Stomach (tissue), 8 donors: ENCODE measurements at regions not wholly inside any gene's neighbourhood (a gene's known extent, or its start where the extent isn't known, plus 50 kb on each side); places are given as distances from the start of the nearest gene placed in this dataset.
A peak's percentile ranks its signal among the peaks of the same experiment; 100 is the strongest.

Source experiments
- DNase-seq, 2 donors: peaks; one replicate each; pipeline versions ENCODE4 v3.0.0 to v3.0.0-alpha.2; 2013 to 2019
- H3K27ac ChIP-seq, 5 donors: fragments of 200-600 bp in 4 of 5; sonication (generic) in 4 of 5; one replicate each; pipeline ENCODE4 v1.5.1; 2013 to 2019; ENCODE audit warnings: mild to moderate bottlenecking in 1 of 5, moderate library complexity in 1 of 5
- H3K27me3 ChIP-seq, 3 donors: fragments of 200-600 bp; sonication (generic); one replicate each; pipeline ENCODE4 v1.5.1; 2017 to 2019; ENCODE audit warnings: mixed run types in 1 of 3
- H3K36me3 ChIP-seq, 4 donors: fragments of 200-600 bp; sonication (generic); 1 replicate in 3 of 4; 2 replicates in 1 of 4; pipeline ENCODE4 v1.5.1; 2016 to 2019
- H3K4me1 ChIP-seq, 4 donors: fragments of 200-600 bp; sonication (generic); one replicate each; pipeline ENCODE4 v1.5.1; 2016 to 2019
- H3K4me3 ChIP-seq, 4 donors: fragments of 200-600 bp; sonication (generic) in 3 of 4; one replicate each; pipeline ENCODE4 v1.5.1; 2016 to 2019; ENCODE audit warnings: mild to moderate bottlenecking in 1 of 4
- H3K9me3 ChIP-seq, 4 donors: fragments of 200-600 bp; sonication (generic); one replicate each; pipeline ENCODE4 v1.5.1; 2016 to 2019
- EP300 ChIP-seq: sonication (generic); formaldehyde crosslinking; IDR thresholded peaks from one replicate; pipeline ENCODE4 v1.6.1; 2017; ENCODE audit warnings: antibody characterized with exemption
- POLR2A ChIP-seq, 4 donors: fragments of 450-650 bp; IDR thresholded peaks; one replicate each; pipeline ENCODE4 v1.6.1; 2016; ENCODE audit warnings: antibody characterized with exemption in 4 of 4, control low read depth in 2 of 4, mild to moderate bottlenecking in 1 of 4, moderate library complexity in 1 of 4
- POLR2AphosphoS5 ChIP-seq, 3 donors: sonication (generic); formaldehyde crosslinking; IDR thresholded peaks; one replicate each; pipeline ENCODE4 v1.6.1; 2016; ENCODE audit warnings: antibody characterized with exemption in 3 of 3
- WGBS, 5 donors: extraction: QIAGEN DNeasy Blood & Tissue Kit in 3 of 5; methylation state at CpG; one replicate each; pipeline versions ENCODE4 v1.1.5 to v1.1.7; 2013 to 2018; 5-methylcytosine and 5-hydroxymethylcytosine counted together
- intact Hi-C: fragments of 100-400 bp; cut with DNase I; formaldehyde crosslinking; loops from one replicate; pipeline ENCODE4 v1.15.1; 2023; ENCODE audit warnings: low total_unique reads
- TF ChIP-seq, protein P1 (sequence below), 7 experiments: fragments of 450-650 bp in 4 of 7; fragments of 200-600 bp in 3 of 7; sonication (generic) in 3 of 7; IDR thresholded peaks; one replicate each; pipeline ENCODE4 v1.5.1; 2016 to 2019; ENCODE audit warnings: antibody characterized with exemption in 7 of 7, control low read depth in 2 of 7, mild to moderate bottlenecking in 1 of 7
- donor health status: healthy with polysubstance abuse.
- donor health status: Bipolar disorder and iron deficiency.
- donor health status: healthy.

DNA sequence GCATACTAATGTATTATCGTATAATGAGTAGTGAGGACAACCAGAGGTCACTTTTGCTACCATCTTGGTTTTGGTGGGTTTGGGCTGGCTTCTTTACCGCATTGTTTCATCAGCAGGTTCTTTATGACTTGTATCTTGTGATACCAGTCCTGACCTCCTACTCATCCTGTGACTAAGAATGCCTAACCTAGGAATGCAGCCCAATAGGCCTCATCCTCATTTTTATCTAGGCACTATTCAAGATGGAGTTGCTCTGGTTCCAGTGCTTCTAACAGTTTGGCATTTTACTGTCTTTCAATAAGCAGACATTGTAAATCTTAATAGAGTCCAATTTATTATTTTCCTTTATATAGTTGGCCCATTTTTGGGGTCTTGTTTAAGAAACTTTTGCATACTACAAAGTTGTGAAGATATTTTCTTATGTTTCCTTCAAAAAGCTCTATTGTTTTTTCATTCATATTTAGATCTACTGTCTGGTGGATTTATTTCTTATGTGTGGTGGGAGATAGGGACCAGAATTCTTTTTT is 60.8 kb upstream of the RNU6-1 start:
- TF ChIP-seq POLR2A (IDR thresholded peaks at IDR 0.05), result no peak
- TF ChIP-seq, protein P1, sequence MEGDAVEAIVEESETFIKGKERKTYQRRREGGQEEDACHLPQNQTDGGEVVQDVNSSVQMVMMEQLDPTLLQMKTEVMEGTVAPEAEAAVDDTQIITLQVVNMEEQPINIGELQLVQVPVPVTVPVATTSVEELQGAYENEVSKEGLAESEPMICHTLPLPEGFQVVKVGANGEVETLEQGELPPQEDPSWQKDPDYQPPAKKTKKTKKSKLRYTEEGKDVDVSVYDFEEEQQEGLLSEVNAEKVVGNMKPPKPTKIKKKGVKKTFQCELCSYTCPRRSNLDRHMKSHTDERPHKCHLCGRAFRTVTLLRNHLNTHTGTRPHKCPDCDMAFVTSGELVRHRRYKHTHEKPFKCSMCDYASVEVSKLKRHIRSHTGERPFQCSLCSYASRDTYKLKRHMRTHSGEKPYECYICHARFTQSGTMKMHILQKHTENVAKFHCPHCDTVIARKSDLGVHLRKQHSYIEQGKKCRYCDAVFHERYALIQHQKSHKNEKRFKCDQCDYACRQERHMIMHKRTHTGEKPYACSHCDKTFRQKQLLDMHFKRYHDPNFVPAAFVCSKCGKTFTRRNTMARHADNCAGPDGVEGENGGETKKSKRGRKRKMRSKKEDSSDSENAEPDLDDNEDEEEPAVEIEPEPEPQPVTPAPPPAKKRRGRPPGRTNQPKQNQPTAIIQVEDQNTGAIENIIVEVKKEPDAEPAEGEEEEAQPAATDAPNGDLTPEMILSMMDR (IDR thresholded peaks at IDR 0.05), result no peak
- no peak for TF ChIP-seq EP300
- no peak for TF ChIP-seq POLR2AphosphoS5 (IDR thresholded peaks at IDR 0.05)
- 83 to 100% (median 97%) methylated on average over 2 of the region's 2 CpGs for WGBS, 5 donors

DNA sequence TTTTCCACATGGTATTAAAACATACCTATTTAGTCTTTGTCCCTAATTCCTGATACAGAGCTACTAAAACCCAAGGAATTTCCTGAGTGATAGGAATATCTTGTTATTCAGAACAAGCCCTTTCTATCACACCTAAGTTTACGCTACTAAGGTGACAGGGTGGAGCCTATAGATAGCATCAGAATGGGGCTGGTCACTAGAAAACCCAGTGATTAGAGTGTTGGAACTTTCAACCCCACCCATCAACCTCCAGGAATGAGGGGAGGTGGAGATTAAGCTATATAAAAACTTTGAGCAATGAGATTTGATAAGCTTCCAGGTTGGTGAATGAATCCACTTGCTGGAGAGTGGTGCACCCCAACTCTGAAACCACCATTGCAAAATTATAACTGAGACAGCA is 62.1 kb upstream of the RNU6-1 start:
- H3K27ac ChIP-seq, result peak overlapping the region in 2 of 5 donors; percentile 32 to 60

More for the DNA sequence above, 60.8 kb upstream of the RNU6-1 start:
- H3K4me3 ChIP-seq, result no peak overlapping the region
- no peaks in the 10 kb centered on the region for H3K27me3 ChIP-seq
- no peak for DNase-seq
- H3K9me3 ChIP-seq, result peaks cover 0 to 2% (median under 1%) of the 10 kb centered on the region in 4 donors
- peak overlapping the region in 1 of 5 donors; percentile 60 for H3K27ac ChIP-seq
- no peaks in the 10 kb centered on the region for H3K36me3 ChIP-seq
- intact Hi-C loops, result no loop called here
- H3K4me1 ChIP-seq, result peaks cover 0 to 19% (median 3%) of the 10 kb centered on the region in 4 donors

DNA sequence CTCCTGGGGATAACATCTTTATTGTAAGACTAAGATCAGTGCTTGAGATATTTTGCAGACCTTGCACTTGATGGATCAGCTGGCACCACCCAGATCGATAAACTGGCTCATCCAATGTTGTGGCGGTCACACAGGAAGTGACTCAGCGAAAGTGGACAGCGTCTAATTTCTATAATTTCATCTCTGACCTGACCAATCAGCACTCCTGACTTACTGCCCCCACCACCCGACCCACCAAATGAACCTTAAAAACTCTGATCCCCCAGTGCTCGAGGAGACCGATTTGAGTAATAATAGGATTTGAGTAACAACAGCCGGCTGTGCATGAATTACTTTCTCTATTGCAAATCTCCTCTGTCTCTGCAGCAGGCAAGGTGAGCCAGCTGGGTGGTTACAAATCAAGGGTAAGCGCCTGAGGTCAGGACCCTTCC is 62.7 kb upstream of the RNU6-1 start:
- Histone ChIP-seq H3K27ac (peak overlapping the region in 1 of 5 donors; percentile 60), H3K36me3 (no peaks in the 10 kb centered on the region), H3K4me3 (no peak overlapping the region), H3K27me3 (no peaks in the 10 kb centered on the region), H3K4me1 (peaks cover 0 to 16% (median 2%) of the 10 kb centered on the region in 4 donors), H3K9me3 (no peaks in the 10 kb centered on the region)
- intact Hi-C loops, result no loop called here
- WGBS, 5 donors, result 83 to 89% (median 85%) methylated on average over 9 of the region's 9 CpGs
- no peak for TF ChIP-seq POLR2A (IDR thresholded peaks at IDR 0.05)
- TF ChIP-seq EP300, result no peak
- DNase-seq, result no peak

More for the DNA sequence above, 62.1 kb upstream of the RNU6-1 start:
- Histone ChIP-seq H3K36me3 (no peaks in the 10 kb centered on the region), H3K4me3 (no peak overlapping the region), H3K4me1 (peaks cover 0 to 19% (median 3%) of the 10 kb centered on the region in 4 donors), H3K9me3 (no peaks in the 10 kb centered on the region), H3K27me3 (no peaks in the 10 kb centered on the region)
- intact Hi-C loops, result no loop called here
- TF ChIP-seq EP300 (no peak), POLR2AphosphoS5 (IDR thresholded peaks at IDR 0.05) (peak in 2 of 3 donors; percentile 20 to 63)
- WGBS, 5 donors, result 33 to 78% (median 45%) methylated on average over 1 of the region's 1 CpG
- DNase-seq, result no peak

DNA sequence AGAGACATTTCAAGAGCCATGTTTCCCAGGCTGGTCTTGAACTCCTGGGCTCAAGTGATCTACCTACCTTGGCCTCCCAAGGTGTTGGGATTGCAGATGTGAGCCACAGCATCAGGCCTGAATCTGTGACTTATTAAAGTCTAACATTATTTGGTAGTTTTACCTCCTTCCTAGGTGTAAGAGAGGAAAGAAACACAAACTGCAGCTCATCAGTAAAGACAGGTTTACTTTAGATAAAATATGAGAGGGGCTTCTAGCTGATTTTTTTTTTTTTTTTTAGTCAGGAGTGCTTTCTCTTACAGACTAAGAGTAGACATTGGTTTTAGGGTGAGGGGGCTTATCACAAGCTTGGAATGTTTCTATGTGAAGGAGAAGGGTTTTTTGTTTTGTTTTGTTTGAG is 63.9 kb upstream of the RNU6-1 start:
- TF ChIP-seq POLR2A (IDR thresholded peaks at IDR 0.05) (no peak), EP300 (no peak), POLR2AphosphoS5 (IDR thresholded peaks at IDR 0.05) (no peak)
- TF ChIP-seq, protein P1 (IDR thresholded peaks at IDR 0.05), result no peak
- intact Hi-C loops, result no loop called here
- no peaks in the 10 kb centered on the region for H3K27me3 ChIP-seq
- H3K4me1 ChIP-seq, result peaks cover 0 to 11% (median 0%) of the 10 kb centered on the region in 4 donors
- H3K27ac ChIP-seq, result no peak overlapping the region
- DNase-seq, result no peak
- no peaks in the 10 kb centered on the region for H3K36me3 ChIP-seq
- no peaks in the 10 kb centered on the region for H3K9me3 ChIP-seq
- no peak overlapping the region for H3K4me3 ChIP-seq

DNA sequence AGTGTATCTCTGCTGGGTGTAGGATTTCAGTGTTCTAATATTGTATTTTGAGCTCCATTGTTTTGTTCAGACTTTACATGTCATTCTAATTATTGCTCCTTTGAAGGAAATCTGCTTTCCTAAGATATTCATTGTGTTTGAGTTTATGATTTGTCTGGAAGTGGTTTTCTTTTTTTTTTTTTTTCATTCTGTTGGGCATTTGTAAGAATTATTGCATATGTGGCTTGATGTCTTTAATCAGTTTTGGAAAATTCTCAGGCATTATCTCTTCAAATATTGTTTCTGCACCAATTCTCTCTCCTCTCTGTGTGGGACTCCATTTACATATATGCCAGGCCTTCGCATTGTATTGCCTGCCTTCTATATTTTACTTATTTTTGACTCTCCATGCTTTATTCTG is 65.8 kb upstream of the RNU6-1 start:
- H3K4me1 ChIP-seq, result no peaks in the 10 kb centered on the region
- H3K36me3 ChIP-seq, result no peaks in the 10 kb centered on the region
- TF ChIP-seq, protein P1 (IDR thresholded peaks at IDR 0.05), result no peak
- TF ChIP-seq POLR2AphosphoS5 (IDR thresholded peaks at IDR 0.05) (no peak), EP300 (no peak), POLR2A (IDR thresholded peaks at IDR 0.05) (no peak)
- H3K27ac ChIP-seq, result no peak overlapping the region
- 94 to 100% (median 97%) methylated on average over 1 of the region's 1 CpG for WGBS, 5 donors
- H3K9me3 ChIP-seq, result peaks cover 0 to 13% (median 5%) of the 10 kb centered on the region in 4 donors
- no peaks in the 10 kb centered on the region for H3K27me3 ChIP-seq
- intact Hi-C loops, result no loop called here
- no peak overlapping the region for H3K4me3 ChIP-seq
- DNase-seq, result no peak
